Activated effector memory CD4-positive, alpha-beta T cell treated with anti-CD3 and anti-CD28 coated beads, Interleukin-2, amount 50 U/mL, for 16 hours (primary cell): ENCODE measurements at regions not wholly inside any gene's neighbourhood (a gene's known extent, or its start where the extent isn't known, plus 50 kb on each side); places are given as distances from the start of the nearest gene placed in this dataset.
"Not testable (repeated sequence)": the region's sequence is repeated elsewhere in the genome, so short reads cannot be mapped to it uniquely, and the experiment has no call there.

Source experiments
- DNase-seq: peaks from one replicate; pipeline ENCODE4 v3.0.0-alpha.2; 2020

DNA sequence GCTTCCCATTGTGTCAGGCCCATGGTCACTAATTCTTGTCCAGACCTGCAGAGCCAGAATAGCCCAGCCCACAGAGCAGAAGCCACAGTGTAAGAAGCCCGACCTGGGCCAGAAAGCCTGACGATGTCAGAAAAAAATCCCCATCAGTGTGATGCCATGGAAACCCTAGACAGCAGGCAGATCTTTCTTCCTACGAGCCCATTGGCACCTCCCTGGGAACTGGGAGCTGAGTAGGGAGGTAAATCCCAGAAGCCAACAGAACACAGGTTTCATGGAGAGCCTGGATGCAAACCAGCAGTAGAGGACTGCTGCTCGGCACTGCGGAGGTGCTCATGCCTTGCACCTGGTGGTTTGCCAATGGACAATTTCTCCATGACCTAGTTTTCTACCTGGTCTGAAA, 82.2 kb upstream of the SLC22A16 start:
- no peak for DNase-seq

GRCh38 chr6:110557199-110557598, 80.8 kb upstream of the SLC22A16 start:
- no peak for DNase-seq

DNA sequence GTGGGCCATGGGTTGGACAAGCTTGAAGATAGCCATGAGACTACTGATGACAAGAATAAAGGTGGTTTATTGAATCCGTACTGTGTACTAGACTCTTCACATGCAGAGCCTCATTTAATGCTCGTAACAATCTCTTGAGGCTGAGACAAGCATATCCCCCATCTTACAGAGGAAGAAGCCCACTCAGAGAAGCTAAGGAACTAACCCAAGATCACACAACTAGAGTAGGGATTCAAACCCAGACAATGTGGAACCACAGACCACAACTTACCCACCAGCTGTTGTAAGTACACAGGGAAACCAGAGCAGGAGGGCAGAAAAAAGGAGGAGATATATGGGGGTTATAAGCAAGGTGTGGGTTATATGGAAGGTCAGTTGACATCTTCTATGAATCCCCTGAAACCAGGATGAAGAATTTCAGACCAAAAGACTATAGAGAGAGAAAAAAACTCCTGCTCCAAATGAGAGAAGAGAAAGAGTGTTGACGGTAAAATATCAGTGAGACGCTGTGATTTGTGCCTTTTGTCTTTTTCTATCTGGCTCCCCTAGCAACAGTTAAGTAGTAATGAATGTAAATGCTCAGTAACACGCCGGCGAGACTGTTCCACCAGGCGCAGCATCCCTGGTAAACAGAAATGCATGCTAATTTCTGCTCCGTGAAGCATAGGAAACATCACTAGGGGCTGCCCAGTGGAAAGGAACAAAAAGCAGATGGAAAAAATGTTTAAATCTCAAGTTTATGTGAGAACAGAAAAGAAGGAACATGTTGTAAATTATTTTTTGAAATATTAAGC, 80.1 kb upstream of the SLC22A16 start:
- DNase-seq: no peak

GRCh38 chr6:110554966-110555460, 78.6 kb upstream of the SLC22A16 start:
- DNase-seq: no peak

- no peak for DNase-seq
These were observed 78.0 kb upstream of the SLC22A16 start for GRCh38 chr6:110554441-110554840.

- no peak for DNase-seq
These were observed 76.7 kb upstream of the SLC22A16 start for GRCh38 chr6:110552901-110553641.

- DNase-seq: no peak
These were observed 75.7 kb upstream of the SLC22A16 start for GRCh38 chr6:110552076-110552475.

DNA sequence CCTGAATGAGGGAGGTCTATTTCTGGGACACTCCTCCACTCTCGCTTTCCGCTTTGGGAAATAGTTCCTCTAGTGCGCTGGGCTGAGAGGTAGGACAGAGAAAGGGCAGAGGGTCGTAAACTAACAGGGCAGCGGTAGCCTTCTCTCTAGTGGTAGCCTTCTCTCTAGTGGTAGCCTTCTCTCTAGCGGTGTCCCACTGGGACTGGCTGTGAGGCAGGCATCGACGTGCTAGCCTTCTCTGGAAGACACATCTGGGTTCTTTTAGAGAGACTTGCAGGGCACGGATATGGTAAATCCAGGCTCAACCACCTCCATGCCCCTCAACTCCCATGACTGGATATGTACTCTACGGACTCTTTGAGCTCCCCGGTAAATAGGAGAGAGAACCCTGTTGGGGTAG, 74.7 kb upstream of the SLC22A16 start:
- DNase-seq: no peak

DNA sequence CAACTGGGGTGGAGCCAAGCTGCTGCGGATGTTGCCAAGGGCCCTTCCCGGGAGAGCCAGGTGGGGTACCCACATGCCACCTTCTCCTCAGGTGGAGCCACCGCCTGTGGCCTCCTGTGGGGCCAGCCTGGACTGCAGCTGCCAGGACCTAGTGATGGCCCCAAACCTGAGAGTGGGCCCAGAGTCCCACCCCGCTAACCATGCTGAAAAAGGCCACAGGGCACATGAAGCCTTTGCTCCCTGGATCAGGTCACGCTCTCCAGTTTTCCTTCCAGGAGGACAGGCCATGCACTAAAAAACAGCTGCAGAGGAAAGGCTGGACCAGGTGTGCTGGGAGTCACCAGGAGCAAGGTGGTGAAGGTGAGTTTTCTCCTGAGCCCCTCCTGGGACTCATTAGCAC, 73.9 kb upstream of the SLC22A16 start:
- DNase-seq: no peak

DNA sequence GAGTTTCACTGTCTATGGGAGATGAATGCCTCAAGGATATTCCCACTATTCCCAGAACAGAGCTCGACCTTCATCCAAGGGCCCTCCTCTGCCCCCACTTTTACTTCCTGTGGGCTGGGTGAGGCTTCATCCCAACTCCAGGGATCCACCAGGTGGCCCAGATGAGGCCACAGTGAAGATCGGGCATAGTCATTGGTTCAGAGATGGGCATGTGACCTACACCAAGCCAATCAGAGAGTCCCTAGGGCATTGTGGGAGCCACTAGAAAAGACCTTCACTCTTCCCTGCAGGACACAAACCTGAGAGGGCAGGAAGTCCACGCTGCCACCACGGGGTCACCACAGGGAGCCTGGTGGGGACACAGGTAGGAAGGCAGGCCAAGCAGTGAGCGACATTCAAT, 72.9 kb upstream of the SLC22A16 start:
- DNase-seq: no peak

DNA sequence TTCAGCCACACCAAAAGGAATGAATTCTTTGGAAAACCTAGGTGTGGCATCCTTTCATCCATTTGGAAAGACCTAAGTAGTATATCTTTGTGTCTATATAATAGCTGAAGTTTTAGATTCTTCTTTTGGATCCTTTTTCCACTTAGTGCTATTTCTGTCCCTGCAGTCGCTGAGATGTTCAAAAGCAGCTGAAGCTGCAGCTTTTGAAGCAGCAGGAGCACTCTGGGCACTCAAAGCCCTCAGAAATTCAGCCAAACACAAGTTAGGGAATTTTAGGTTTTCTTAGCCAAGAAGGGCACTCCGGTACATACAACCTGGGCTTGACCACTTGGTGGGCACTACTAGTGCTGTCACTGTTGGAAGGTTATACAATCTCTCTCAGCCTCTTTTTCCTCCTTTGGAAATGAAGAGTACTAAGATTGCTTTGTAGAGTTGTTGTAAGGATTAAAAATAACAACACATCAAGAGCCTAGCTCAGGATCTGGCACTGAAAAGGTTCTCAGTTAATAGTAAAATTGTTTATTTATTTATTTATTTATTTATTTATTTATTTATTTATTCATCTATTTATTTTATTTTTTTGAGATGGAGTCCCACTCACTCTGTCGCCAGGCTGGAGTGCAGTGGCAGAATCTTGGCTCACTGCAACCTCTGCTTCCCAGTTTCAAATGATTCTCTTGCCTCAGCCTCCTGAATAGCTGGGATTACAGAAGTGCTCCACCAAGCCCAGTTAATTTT, 71.9 kb upstream of the SLC22A16 start:
- no peak for DNase-seq

GRCh38 chr6:110547266-110547964, 71.0 kb upstream of the SLC22A16 start:
- no peak for DNase-seq

GRCh38 chr6:110545081-110545872, 68.9 kb upstream of the SLC22A16 start:
- no peak for DNase-seq

DNA sequence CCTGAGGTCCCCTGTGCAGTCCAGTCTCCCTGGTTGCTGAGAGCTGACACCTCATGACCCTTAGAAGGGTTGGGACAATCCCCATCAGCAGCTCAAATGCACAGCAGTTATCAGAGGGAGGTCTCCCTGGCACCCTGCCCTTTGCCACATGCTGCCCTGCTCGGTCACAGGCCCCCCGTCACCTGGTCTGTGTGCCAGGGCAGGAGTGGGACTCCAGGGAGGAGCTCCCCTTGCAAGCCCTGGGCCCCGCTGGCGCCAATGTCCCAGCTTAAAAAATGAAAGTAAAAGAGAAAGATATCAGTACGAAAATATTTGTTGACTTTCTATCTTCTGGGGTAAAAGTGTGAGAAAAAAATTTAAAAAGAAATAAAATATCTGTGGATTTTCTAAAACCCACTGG, 68.1 kb upstream of the SLC22A16 start:
- no peak for DNase-seq

- DNase-seq: no peak
These were observed 66.7 kb upstream of the SLC22A16 start for GRCh38 chr6:110543106-110543505.

DNA sequence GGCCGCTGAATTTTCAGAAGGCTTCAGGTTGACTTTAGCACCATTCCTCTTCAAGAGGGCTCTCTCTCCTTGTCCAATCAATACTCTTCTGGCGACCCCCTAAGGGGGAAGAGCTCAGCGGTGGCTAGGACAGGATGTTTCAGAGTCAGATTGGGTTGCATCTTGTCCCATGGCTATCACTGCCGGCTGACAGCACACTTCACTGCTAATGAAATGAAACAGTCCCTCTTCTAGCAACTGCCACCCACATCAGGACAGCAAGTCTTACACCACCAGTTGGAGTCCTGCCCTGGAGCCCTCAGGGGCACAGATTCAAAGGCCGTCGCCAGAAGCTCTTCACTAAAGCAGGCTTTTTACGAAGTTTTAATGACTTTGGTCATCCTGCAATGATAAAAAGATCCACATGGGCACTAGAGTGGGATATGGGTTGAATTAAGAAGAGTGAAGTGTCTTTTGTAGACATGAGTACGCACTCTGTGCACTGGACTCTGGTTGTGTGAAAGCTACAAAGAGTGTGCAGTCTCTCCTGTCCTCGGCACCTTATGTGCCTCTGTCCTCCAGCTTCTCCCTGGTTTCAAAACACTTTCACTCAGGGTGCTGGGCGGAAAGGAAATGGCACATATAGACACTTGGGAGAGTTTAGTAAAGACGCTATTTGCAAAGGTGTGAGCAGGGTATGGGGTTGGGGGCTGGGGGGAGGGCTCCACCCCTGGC, 66.1 kb upstream of the SLC22A16 start:
- no peak for DNase-seq

- no peak for DNase-seq
These were observed 65.4 kb upstream of the SLC22A16 start for GRCh38 chr6:110541701-110542309.

GRCh38 chr6:110539277-110540019, 63.0 kb upstream of the SLC22A16 start:
- DNase-seq: not testable (repeated sequence)

GRCh38 chr6:110538416-110539160, 62.2 kb upstream of the SLC22A16 start:
- no peak for DNase-seq
